ENCODE measurements at regions not wholly inside any gene's neighbourhood (a gene's known extent, or its start where the extent isn't known, plus 50 kb on each side); places are given as distances from the start of the nearest gene placed in this dataset.

DNA sequence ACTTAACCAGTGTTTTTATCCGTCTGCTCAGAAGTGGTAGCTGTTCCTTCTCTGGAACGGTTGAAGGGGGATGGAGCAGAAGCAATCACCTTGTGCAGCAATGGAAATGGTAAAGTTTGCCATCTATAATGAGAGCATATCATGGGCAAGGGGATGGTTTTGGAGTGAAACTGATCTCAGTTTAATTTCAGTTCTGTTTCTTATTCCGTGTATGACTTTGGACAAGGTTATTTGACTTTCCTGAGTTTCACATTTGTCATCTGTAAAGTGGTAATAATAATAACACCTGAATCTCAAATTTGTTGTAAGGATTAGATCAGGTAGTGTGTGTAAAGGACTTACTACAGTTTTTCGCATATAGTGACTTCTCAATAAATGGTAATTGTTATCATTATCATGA is 106.1 kb downstream of the PCSK1 start:
- no peak for FAIRE-seq
- H3K27me3 ChIP-seq (replicated peaks in 1 of 4; ENCODE audit: control insufficient read depth in 3 of 4, extremely low read depth in 1 of 4, insufficient read depth in 3 of 4, low read length in 3 of 4) = no peaks in the 10 kb centered on the region
- H3K9ac ChIP-seq (replicated peaks in 1 of 4; ENCODE audit: extremely low read depth in 1 of 4, low read depth in 3 of 4, low read length in 3 of 4) = no peak overlapping the region
- no peak overlapping the region for H3K56ac ChIP-seq (replicated peaks; ENCODE audit: insufficient read length, low read depth, low read length)
- no peak overlapping the region for H3K4me3 ChIP-seq (ENCODE audit: extremely low read depth in 1 of 4, insufficient read depth in 2 of 4, low read depth in 3 of 4, low read length in 4 of 4)
- no peak overlapping the region for H4K5ac ChIP-seq (ENCODE audit: insufficient read length, low read depth, low read length)
- no peak overlapping the region for H2BK20ac ChIP-seq (ENCODE audit: low read length)
- H3K23ac ChIP-seq (ENCODE audit: insufficient read length) = no peak overlapping the region
- H3K36me3 ChIP-seq (ENCODE audit: control insufficient read depth in 2 of 4, insufficient read depth in 4 of 4, low read length in 3 of 4) = no peaks in the 10 kb centered on the region
- H3K4ac ChIP-seq (replicated peaks; ENCODE audit: insufficient read length, low read depth, low read length) = no peak overlapping the region
- H2AFZ ChIP-seq (ENCODE audit: low read length) = no peak overlapping the region
- H4K20me1 ChIP-seq (replicated peaks in 1 of 2; ENCODE audit: control insufficient read depth in 1 of 2, insufficient read depth in 2 of 2, low read length in 2 of 2) = no peaks in the 10 kb centered on the region
- no peak overlapping the region for H3K18ac ChIP-seq (ENCODE audit: extremely low read depth, low read length)
- no peak overlapping the region for H3K4me2 ChIP-seq (ENCODE audit: insufficient read depth in 1 of 2, low read depth in 2 of 2, low read length in 2 of 2)
- no peak overlapping the region for H3K27ac ChIP-seq (ENCODE audit: low read depth, low read length)
- no peaks in the 10 kb centered on the region for H3K4me1 ChIP-seq (replicated peaks in 1 of 4; ENCODE audit: control insufficient read depth in 3 of 4, insufficient read depth in 4 of 4, low read length in 3 of 4)
- no peaks in the 10 kb centered on the region for H3K79me1 ChIP-seq (ENCODE audit: low read depth, low read length)
- H2BK15ac ChIP-seq (ENCODE audit: low read length) = no peak overlapping the region
- no peak overlapping the region for H2BK5ac ChIP-seq (ENCODE audit: low read depth, low read length)
- no peak overlapping the region for H2BK120ac ChIP-seq (replicated peaks; ENCODE audit: low read depth, low read length)
- H2AK5ac ChIP-seq (ENCODE audit: low read depth, low read length) = no peak overlapping the region
- WGBS, 2 experiments (ENCODE audit: extremely low coverage in 1 of 2, insufficient coverage in 1 of 2, insufficient read length in 1 of 2, insufficient replicate concordance in 2 of 2, low coverage in 1 of 2, low lambda C conversion rate in 2 of 2, missing lambda C conversion rate in 1 of 2) = 89% methylated on average over 4 of the region's 4 CpGs; no CpG with 5 or more reads in 1 of the 2 experiments
- DNase-seq (ENCODE audit: low read depth in 1 of 2, low spot score in 2 of 2) = no peak
- TF ChIP-seq, protein P1, sequence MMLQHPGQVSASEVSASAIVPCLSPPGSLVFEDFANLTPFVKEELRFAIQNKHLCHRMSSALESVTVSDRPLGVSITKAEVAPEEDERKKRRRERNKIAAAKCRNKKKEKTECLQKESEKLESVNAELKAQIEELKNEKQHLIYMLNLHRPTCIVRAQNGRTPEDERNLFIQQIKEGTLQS (IDR thresholded peaks at IDR 0.05; ENCODE audit: insufficient read depth, low read depth, low read length) = no peak
- no peak for TF ChIP-seq KDM5A (IDR thresholded peaks at IDR 0.05; ENCODE audit: low read length)
- no peak for TF ChIP-seq RXRA (IDR thresholded peaks at IDR 0.05; ENCODE audit: insufficient read depth, low read depth, low read length)
- TF ChIP-seq FOSL1 (IDR thresholded peaks at IDR 0.05; ENCODE audit: insufficient read depth, low read depth, low read length) = no peak
- TF ChIP-seq TEAD4 (IDR thresholded peaks at IDR 0.05; ENCODE audit: low read depth, low read length) = no peak
- TF ChIP-seq TAF7 (optimal IDR thresholded peaks at IDR 0.05; ENCODE audit: borderline replicate concordance, low read depth, low read length) = no peak
- TF ChIP-seq CEBPB (IDR thresholded peaks at IDR 0.05; ENCODE audit: low read depth, low read length) = no peak
- TF ChIP-seq, protein P2, sequence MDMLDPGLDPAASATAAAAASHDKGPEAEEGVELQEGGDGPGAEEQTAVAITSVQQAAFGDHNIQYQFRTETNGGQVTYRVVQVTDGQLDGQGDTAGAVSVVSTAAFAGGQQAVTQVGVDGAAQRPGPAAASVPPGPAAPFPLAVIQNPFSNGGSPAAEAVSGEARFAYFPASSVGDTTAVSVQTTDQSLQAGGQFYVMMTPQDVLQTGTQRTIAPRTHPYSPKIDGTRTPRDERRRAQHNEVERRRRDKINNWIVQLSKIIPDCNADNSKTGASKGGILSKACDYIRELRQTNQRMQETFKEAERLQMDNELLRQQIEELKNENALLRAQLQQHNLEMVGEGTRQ (IDR thresholded peaks at IDR 0.05; ENCODE audit: low read length) = no peak
- TF ChIP-seq SUZ12 (IDR thresholded peaks at IDR 0.05; ENCODE audit: low read length) = no peak
- no peak for TF ChIP-seq SP1 (IDR thresholded peaks at IDR 0.05; ENCODE audit: low read depth, low read length)
- no peak for TF ChIP-seq HDAC2 (IDR thresholded peaks at IDR 0.05; ENCODE audit: borderline replicate concordance in 1 of 2, low read depth in 2 of 2, low read length in 2 of 2)
- no peak overlapping the region for H4K91ac ChIP-seq (replicated peaks; ENCODE audit: insufficient read length, low read length)
- H3K14ac ChIP-seq (ENCODE audit: insufficient read length) = no peak overlapping the region
- CTCF ChIA-PET (ENCODE audit: partially characterized antibody) = interaction anchor here (0.6 to 1.6 kb wide), 2 partner anchors 10 to 441 kb away, joined by 3 to 8 read pairs; no protein-coding TSS in a partner anchor
- H4K8ac ChIP-seq (ENCODE audit: extremely low read depth, insufficient read depth, low read length) = no peak overlapping the region
- no peak overlapping the region for H2BK12ac ChIP-seq (ENCODE audit: low read depth, low read length)
- POLR2A ChIA-PET (ENCODE audit: partially characterized antibody) = no interaction called here
- no peaks in the 10 kb centered on the region for H3K23me2 ChIP-seq (ENCODE audit: low read depth, low read length)
- no peaks in the 10 kb centered on the region for H3K79me2 ChIP-seq (ENCODE audit: control insufficient read depth in 1 of 2, insufficient read depth in 2 of 2, low read length in 2 of 2)
- no peaks in the 10 kb centered on the region for H3K9me3 ChIP-seq (ENCODE audit: insufficient read depth in 2 of 2, low read depth in 1 of 2, low read length in 1 of 2)

Measured in H1 (cell line).